SK-N-SH (cell line): ENCODE measurements at regions not wholly inside any gene's neighbourhood (a gene's known extent, or its start where the extent isn't known, plus 50 kb on each side); places are given as distances from the start of the nearest gene placed in this dataset.

Source experiments
- CTCF ChIA-PET: fragments of 300-600, 350-600 bp; formaldehyde crosslinking; extraction: SDS; loops from one replicate; lab custom pipeline; 2021; lab: Yijun Ruan, JAX
- POLR2A ChIA-PET: fragments of 350-600 bp; sonication (Branson Sonifier 250); formaldehyde crosslinking; extraction: SDS; loops from one replicate; lab custom pipeline; 2020; ENCODE audit warnings: antibody characterized with exemption, inconsistent platforms; lab: Yijun Ruan, JAX
- DNase-seq: peaks from one replicate; pipeline ENCODE4 v3.0.0; 2012
- H2AFZ ChIP-seq: fragments of 200-600 bp; sonication (generic); 2 replicates; pipeline ENCODE4 v1.8.1; 2016; ENCODE audit warnings: antibody characterized with exemption, mild to moderate bottlenecking, low read depth
- H3F3A ChIP-seq: fragments of 200-600 bp; sonication (generic); replicated peaks from 2 replicates; pipeline ENCODE3; 2016; ENCODE audit warnings: antibody characterized with exemption, mild to moderate bottlenecking; ENCODE audit not compliant: insufficient read depth
- H3K27ac ChIP-seq, 2 experiments: fragments of 200-500 bp in 1 of 2; fragments of 200-600 bp in 1 of 2; sonication (Bioruptor generic) in 1 of 2; sonication (generic), shearing (Covaris generic) in 1 of 2; 2 replicates each; pipeline versions ENCODE4 v1.5.1 to v1.6.1; 2014 to 2016; ENCODE audit warnings: low read depth in 2 of 2, inconsistent platforms in 1 of 2, low read length in 1 of 2, mild to moderate bottlenecking in 1 of 2, mixed read lengths in 1 of 2
- H3K27me3 ChIP-seq: fragments of 200-600 bp; sonication (generic), shearing (Covaris generic); 2 replicates; pipeline ENCODE4 v1.6.1; 2016; ENCODE audit warnings: mixed run types; ENCODE audit not compliant: insufficient read depth
- H3K36me3 ChIP-seq, 2 experiments: fragments of 200-500 bp in 1 of 2; fragments of 200-600 bp in 1 of 2; sonication (Bioruptor generic) in 1 of 2; sonication (generic) in 1 of 2; replicated peaks in 1 of 2; 2 replicates each; pipeline versions ENCODE3 to v1.5.1; 2014 to 2016; ENCODE audit warnings: low read length in 1 of 2, mild to moderate bottlenecking in 1 of 2; ENCODE audit not compliant: insufficient read depth in 2 of 2, control insufficient read depth in 1 of 2
- H3K4me1 ChIP-seq, 2 experiments: fragments of 200-500 bp in 1 of 2; fragments of 200-600 bp in 1 of 2; sonication (Bioruptor generic) in 1 of 2; sonication (generic), shearing (Covaris generic) in 1 of 2; 2 replicates each; pipeline versions ENCODE4 v1.5.1 to v1.6.1; 2014 to 2016; ENCODE audit warnings: low read depth in 1 of 2, low read length in 1 of 2, mixed run types in 1 of 2; ENCODE audit not compliant: insufficient read depth in 2 of 2, control insufficient read depth in 1 of 2
- H3K4me2 ChIP-seq: fragments of 200-600 bp; sonication (generic), shearing (Covaris generic); 2 replicates; pipeline ENCODE4 v1.6.1; 2017; ENCODE audit warnings: mixed run types
- H3K4me3 ChIP-seq, 2 experiments: fragments of 200-500 bp in 1 of 2; fragments of 200-600 bp in 1 of 2; sonication (Bioruptor generic) in 1 of 2; sonication (generic), shearing (Covaris generic) in 1 of 2; 2 replicates each; pipeline versions ENCODE4 v1.5.1 to v1.8.1; 2014 to 2016; ENCODE audit warnings: low read depth in 2 of 2, inconsistent platforms in 1 of 2, low read length in 1 of 2, mild to moderate bottlenecking in 1 of 2, mixed read lengths in 1 of 2, moderate library complexity in 1 of 2
- H3K79me2 ChIP-seq: fragments of 200-600 bp; sonication (generic); 2 replicates; pipeline ENCODE4 v1.8.1; 2017; ENCODE audit warnings: mild to moderate bottlenecking; ENCODE audit not compliant: insufficient read depth
- H3K9ac ChIP-seq: fragments of 200-600 bp; sonication (generic); 2 replicates; pipeline ENCODE4 v1.6.1; 2017; ENCODE audit warnings: mixed run types
- H3K9me2 ChIP-seq: fragments of 200-600 bp; sonication (generic); 2 replicates; pipeline ENCODE4 v1.6.1; 2017; ENCODE audit warnings: mixed run types
- H3K9me3 ChIP-seq: fragments of 200-600 bp; sonication (generic); 2 replicates; pipeline ENCODE4 v1.6.1; 2017; ENCODE audit warnings: mixed run types, mild to moderate bottlenecking, moderate library complexity
- H4K20me1 ChIP-seq: fragments of 200-600 bp; sonication (generic); 2 replicates; pipeline ENCODE4 v1.6.1; 2017; ENCODE audit warnings: mild to moderate bottlenecking, mixed run types; ENCODE audit not compliant: insufficient read depth
- CHD2 ChIP-seq: fragments of 150-350 bp; IDR thresholded peaks from 2 replicates; pipeline ENCODE4 v1.6.1; 2018; ENCODE audit warnings: low read length; ENCODE audit not compliant: partially characterized antibody
- CTCF ChIP-seq: fragments of 200-600 bp; sonication (generic); IDR thresholded peaks from 2 replicates; pipeline ENCODE4 v1.6.1; 2017; ENCODE audit warnings: antibody characterized with exemption, mild to moderate bottlenecking, moderate library complexity
- ELF1 ChIP-seq: IDR thresholded peaks from 2 replicates; pipeline ENCODE4 v1.4.0; 2012
- EP300 ChIP-seq, 2 experiments: IDR thresholded peaks; 2 replicates each; pipeline versions ENCODE4 v1.4.0 to v1.6.1; 2012; ENCODE audit warnings: borderline replicate concordance in 1 of 2, low read depth in 1 of 2, low read length in 1 of 2
- EZH2phosphoT487 ChIP-seq: fragments of 200-600 bp; sonication (generic); IDR thresholded peaks from 2 replicates; pipeline ENCODE4 v1.6.1; 2017; ENCODE audit warnings: low read depth, mixed run types, mild to moderate bottlenecking, antibody characterized with exemption, moderate library complexity, borderline replicate concordance
- FOXJ3 ChIP-seq: sonication (generic); formaldehyde crosslinking; IDR thresholded peaks from 2 replicates; pipeline ENCODE4 v1.5.1; 2020; ENCODE audit warnings: mild to moderate bottlenecking, missing genetic modification reagents
- GABPA ChIP-seq: IDR thresholded peaks from 2 replicates; pipeline ENCODE4 v1.4.0; 2012; ENCODE audit warnings: low read depth, mild to moderate bottlenecking
- GATA2 ChIP-seq: sonication (generic); formaldehyde crosslinking; IDR thresholded peaks from 2 replicates; pipeline ENCODE4 v1.5.0; 2020; ENCODE audit warnings: mild to moderate bottlenecking, missing genetic modification reagents
- JUND ChIP-seq: IDR thresholded peaks from 2 replicates; pipeline ENCODE4 v1.4.0; 2012
- MEF2A ChIP-seq: IDR thresholded peaks from 2 replicates; pipeline ENCODE4 v1.4.0; 2012; ENCODE audit warnings: low read depth, borderline replicate concordance
- NFIC ChIP-seq: IDR thresholded peaks from 2 replicates; pipeline ENCODE4 v1.4.0; 2012; ENCODE audit warnings: borderline replicate concordance
- NRF1 ChIP-seq: IDR thresholded peaks from 2 replicates; pipeline ENCODE4 v1.6.1; 2012; ENCODE audit warnings: low read depth, mild to moderate bottlenecking, low read length
- PBX3 ChIP-seq: IDR thresholded peaks from 2 replicates; pipeline ENCODE4; 2012
- RAD21 ChIP-seq: IDR thresholded peaks from 2 replicates; pipeline ENCODE4 v1.6.1; 2012; ENCODE audit warnings: mild to moderate bottlenecking, low read length
- RCOR1 ChIP-seq: fragments of 150-350 bp; IDR thresholded peaks from 2 replicates; pipeline ENCODE4 v1.6.1; 2017; ENCODE audit warnings: antibody characterized with exemption, low read length
- SMC3 ChIP-seq: IDR thresholded peaks from 2 replicates; pipeline ENCODE4 v1.6.1; 2012; ENCODE audit warnings: low read depth, low read length, improper control_type of control experiment
- TAF1 ChIP-seq: IDR thresholded peaks from 2 replicates; pipeline ENCODE4 v1.6.1; 2012; ENCODE audit warnings: low read depth, mild to moderate bottlenecking, low read length, moderate library complexity, borderline replicate concordance
- USF1 ChIP-seq: IDR thresholded peaks from 2 replicates; pipeline ENCODE4 v1.4.0; 2012; ENCODE audit warnings: low read depth, borderline replicate concordance
- YY1 ChIP-seq: IDR thresholded peaks from 2 replicates; pipeline ENCODE4 v1.4.0; 2012; ENCODE audit warnings: low read depth, mild to moderate bottlenecking
- WGBS: methylation state at CpG from one replicate; pipeline ENCODE4 v1.1.6; 2017; ENCODE audit warnings: low lambda C conversion rate; 5-methylcytosine and 5-hydroxymethylcytosine counted together

GRCh38 chr12:14135996-14136395, 154.6 kb upstream of the GRIN2B start (continued):
- TF ChIP-seq USF1 (no peak), SMC3 (no peak), NFIC (no peak), RCOR1 (no peak), RAD21 (no peak), GATA2 (no peak), CHD2 (no peak)

- no peaks in the 10 kb centered on the region for H3F3A ChIP-seq
- H3K36me3 ChIP-seq = no peaks in the 10 kb centered on the region
- H3K4me1 ChIP-seq = no peaks in the 10 kb centered on the region
- H3K4me2 ChIP-seq = no peak overlapping the region
- no peak overlapping the region for H3K27ac ChIP-seq
- no peaks in the 10 kb centered on the region for H3K79me2 ChIP-seq
- H3K9me2 ChIP-seq = no peaks in the 10 kb centered on the region
- ChIA-PET CTCF (interaction anchor here (1.3 kb wide), 1 partner anchor 29 kb away, joined by 4 read pairs; no protein-coding TSS in a partner anchor), POLR2A (no interaction called here)
- no peak overlapping the region for H3K4me3 ChIP-seq
- H4K20me1 ChIP-seq = no peaks in the 10 kb centered on the region
- no peaks in the 10 kb centered on the region for H3K9me3 ChIP-seq
- TF ChIP-seq MEF2A = no peak
- TF ChIP-seq EZH2phosphoT487 = no peak
- TF ChIP-seq GATA2 = no peak
- peak; percentile 23; the same call in 1 of the 2 replicates for TF ChIP-seq CTCF
- DNase-seq = peak; percentile 20
- 13% methylated on average over 5 of the region's 6 CpGs for WGBS
- no peaks in the 10 kb centered on the region; the same call in 1 of the 2 replicates for H3K27me3 ChIP-seq
- no peak overlapping the region for H3K9ac ChIP-seq
- no peak overlapping the region for H2AFZ ChIP-seq
These were observed 157.1 kb upstream of the GRIN2B start for GRCh38 chr12:14138495-14138894.

GRCh38 chr12:14148489-14149270, 167.3 kb upstream of the GRIN2B start:
- Histone ChIP-seq H3K4me2 (no peak overlapping the region), H3K79me2 (no peaks in the 10 kb centered on the region), H4K20me1 (no peaks in the 10 kb centered on the region), H3K4me1 (no peaks in the 10 kb centered on the region), H3K27ac (no peak overlapping the region), H3K9ac (no peak overlapping the region), H3F3A (no peaks in the 10 kb centered on the region), H3K9me2 (no peaks in the 10 kb centered on the region), H3K36me3 (no peaks in the 10 kb centered on the region), H3K27me3 (no peaks in the 10 kb centered on the region), H3K9me3 (no peaks in the 10 kb centered on the region), H2AFZ (no peak overlapping the region), H3K4me3 (no peak overlapping the region)
- POLR2A ChIA-PET = no interaction called here
- no peak for DNase-seq
- CTCF ChIA-PET = no interaction called here
- 9% methylated on average over 6 of the region's 6 CpGs for WGBS
- TF ChIP-seq PBX3 (no peak), CTCF (no peak), TAF1 (no peak), GABPA (no peak), NRF1 (no peak), ELF1 (no peak), USF1 (no peak), FOXJ3 (CRISPR knock-in tag) (no peak), EP300 (IDR thresholded peaks at IDR 0.05; ENCODE audit: borderline replicate concordance in 1 of 2, low read depth in 1 of 2, low read length in 1 of 2) (no peak), JUND (no peak), YY1 (no peak)
